Left lung (tissue), 4 donors: ENCODE measurements at regions not wholly inside any gene's neighbourhood (a gene's known extent, or its start where the extent isn't known, plus 50 kb on each side); places are given as distances from the start of the nearest gene placed in this dataset.

Source experiments
- ATAC-seq: fragments of 200-7000 bp; cut with Tn5 transposase; one replicate; pipeline ENCODE4 v1.9.1; 2020; ENCODE audit warnings: moderate library complexity
- DNase-seq, 4 donors: peaks; one replicate each; pipeline ENCODE4 v3.0.0-alpha.2; 2013 to 2020
- H3K27ac ChIP-seq, 2 donors: fragments of 200-600 bp; sonication (generic) in 1 of 2; one replicate each; pipeline versions ENCODE4 v1.5.0 to v1.8.0; 2020 to 2021
- H3K27me3 ChIP-seq, 2 donors: fragments of 200-600 bp; sonication (generic) in 1 of 2; one replicate each; pipeline versions ENCODE4 v1.5.0 to v1.8.0; 2020 to 2021
- H3K36me3 ChIP-seq, 2 donors: fragments of 200-600 bp; sonication (generic) in 1 of 2; one replicate each; pipeline versions ENCODE4 v1.5.0 to v1.8.0; 2020 to 2021
- H3K4me1 ChIP-seq, 2 donors: fragments of 200-600 bp; one replicate each; pipeline ENCODE4 v1.8.0; 2021
- H3K4me3 ChIP-seq, 2 donors: fragments of 200-600 bp; sonication (generic) in 1 of 2; one replicate each; pipeline versions ENCODE4 v1.5.0 to v1.8.0; 2020 to 2021; ENCODE audit warnings: mild to moderate bottlenecking in 1 of 2
- H3K9me3 ChIP-seq, 2 donors: fragments of 200-600 bp; sonication (generic) in 1 of 2; one replicate each; pipeline versions ENCODE4 v1.5.0 to v1.8.0; 2020 to 2021
- intact Hi-C, 2 donors: fragments of 100-400 bp; cut with DNase I; formaldehyde crosslinking; loops; one replicate each; pipeline versions ENCODE4 v1.11.2 to v1.14.2; 2022
- TF ChIP-seq, protein P1 (sequence below), 2 donors: fragments of 200-600 bp; sonication (generic) in 1 of 2; IDR thresholded peaks; one replicate each; pipeline versions ENCODE4 v1.5.0 to v1.8.0; 2021; ENCODE audit warnings: antibody characterized with exemption in 2 of 2
- donor health status: DM: no; HTN: yes; CAD: no.
- donor health status: DM: no; HTN: no; CAD: no.

DNA sequence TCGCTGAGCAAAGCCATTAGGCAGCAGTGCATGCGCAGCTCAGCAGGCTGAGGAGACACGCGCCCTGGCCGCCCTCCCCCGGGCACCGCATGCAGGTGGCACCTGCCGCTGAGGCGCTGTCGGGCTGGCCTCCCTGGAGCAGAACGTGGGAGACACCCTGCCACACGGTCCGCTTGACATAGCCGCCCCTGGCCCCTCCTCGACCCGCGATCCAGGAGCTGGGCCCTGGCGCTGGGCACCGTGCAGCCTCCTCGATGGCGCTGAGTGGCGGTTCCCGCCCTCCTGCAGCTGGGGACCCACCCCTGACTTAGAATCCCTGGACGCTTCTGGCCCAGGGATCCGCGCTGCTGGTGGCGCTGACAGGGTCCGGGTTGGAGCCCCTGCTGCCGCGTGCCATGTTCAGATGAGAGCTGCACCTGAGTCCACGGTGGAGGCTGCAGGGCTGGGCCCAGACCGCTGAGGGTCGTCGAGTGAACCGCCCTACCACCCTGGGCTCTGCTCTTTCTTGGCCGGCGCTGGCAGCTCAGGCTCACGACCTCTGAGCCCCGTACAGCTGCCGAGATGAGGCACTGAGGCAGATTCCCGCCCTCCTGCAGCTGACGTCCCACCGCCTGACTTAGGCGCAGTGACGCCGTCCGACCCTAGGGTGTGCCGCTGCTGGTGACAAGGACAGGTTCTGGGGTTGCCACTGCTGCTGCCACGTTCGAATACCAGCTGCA, 116.8 kb downstream of the OR13A1 start:
- H3K27me3 ChIP-seq = peaks cover 6 to 28% of the 10 kb centered on the region in 2 donors
- TF ChIP-seq, protein P1, sequence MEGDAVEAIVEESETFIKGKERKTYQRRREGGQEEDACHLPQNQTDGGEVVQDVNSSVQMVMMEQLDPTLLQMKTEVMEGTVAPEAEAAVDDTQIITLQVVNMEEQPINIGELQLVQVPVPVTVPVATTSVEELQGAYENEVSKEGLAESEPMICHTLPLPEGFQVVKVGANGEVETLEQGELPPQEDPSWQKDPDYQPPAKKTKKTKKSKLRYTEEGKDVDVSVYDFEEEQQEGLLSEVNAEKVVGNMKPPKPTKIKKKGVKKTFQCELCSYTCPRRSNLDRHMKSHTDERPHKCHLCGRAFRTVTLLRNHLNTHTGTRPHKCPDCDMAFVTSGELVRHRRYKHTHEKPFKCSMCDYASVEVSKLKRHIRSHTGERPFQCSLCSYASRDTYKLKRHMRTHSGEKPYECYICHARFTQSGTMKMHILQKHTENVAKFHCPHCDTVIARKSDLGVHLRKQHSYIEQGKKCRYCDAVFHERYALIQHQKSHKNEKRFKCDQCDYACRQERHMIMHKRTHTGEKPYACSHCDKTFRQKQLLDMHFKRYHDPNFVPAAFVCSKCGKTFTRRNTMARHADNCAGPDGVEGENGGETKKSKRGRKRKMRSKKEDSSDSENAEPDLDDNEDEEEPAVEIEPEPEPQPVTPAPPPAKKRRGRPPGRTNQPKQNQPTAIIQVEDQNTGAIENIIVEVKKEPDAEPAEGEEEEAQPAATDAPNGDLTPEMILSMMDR (IDR thresholded peaks at IDR 0.05) = no peak
- H3K4me3 ChIP-seq = no peak overlapping the region
- peak; percentile 13 for ATAC-seq
- peak in 1 of 4 donors; percentile 73 for DNase-seq
- no peaks in the 10 kb centered on the region for H3K9me3 ChIP-seq
- no peak overlapping the region for H3K27ac ChIP-seq
- intact Hi-C loops = no loop called here
- no peaks in the 10 kb centered on the region for H3K4me1 ChIP-seq
- no peaks in the 10 kb centered on the region for H3K36me3 ChIP-seq

- H3K27me3 ChIP-seq = peaks cover 6 to 28% of the 10 kb centered on the region in 2 donors
- H3K9me3 ChIP-seq = no peaks in the 10 kb centered on the region
- ATAC-seq = no peak
- H3K36me3 ChIP-seq = no peaks in the 10 kb centered on the region
- no peaks in the 10 kb centered on the region for H3K4me1 ChIP-seq
- H3K4me3 ChIP-seq = no peak overlapping the region
- intact Hi-C loops = no loop called here
- H3K27ac ChIP-seq = no peak overlapping the region
- TF ChIP-seq, protein P1 (IDR thresholded peaks at IDR 0.05) = no peak
- no peak for DNase-seq
Observed at GRCh38 chr10:45199205-45199740, 116.1 kb downstream of the OR13A1 start.

- intact Hi-C loops = no loop called here
- TF ChIP-seq, protein P1 (IDR thresholded peaks at IDR 0.05) = no peak
- Histone ChIP-seq H3K27ac (no peak overlapping the region), H3K9me3 (no peaks in the 10 kb centered on the region), H3K36me3 (no peaks in the 10 kb centered on the region), H3K27me3 (peaks cover 6 to 32% of the 10 kb centered on the region in 2 donors), H3K4me1 (no peaks in the 10 kb centered on the region), H3K4me3 (no peak overlapping the region)
- no peak for DNase-seq
- no peak for ATAC-seq
Observed at GRCh38 chr10:45201271-45201670, 114.1 kb downstream of the OR13A1 start.

- TF ChIP-seq, protein P1 (IDR thresholded peaks at IDR 0.05) = no peak
- intact Hi-C loops = no loop called here
Observed at GRCh38 chr10:45202242-45202641, 113.2 kb downstream of the OR13A1 start.

DNA sequence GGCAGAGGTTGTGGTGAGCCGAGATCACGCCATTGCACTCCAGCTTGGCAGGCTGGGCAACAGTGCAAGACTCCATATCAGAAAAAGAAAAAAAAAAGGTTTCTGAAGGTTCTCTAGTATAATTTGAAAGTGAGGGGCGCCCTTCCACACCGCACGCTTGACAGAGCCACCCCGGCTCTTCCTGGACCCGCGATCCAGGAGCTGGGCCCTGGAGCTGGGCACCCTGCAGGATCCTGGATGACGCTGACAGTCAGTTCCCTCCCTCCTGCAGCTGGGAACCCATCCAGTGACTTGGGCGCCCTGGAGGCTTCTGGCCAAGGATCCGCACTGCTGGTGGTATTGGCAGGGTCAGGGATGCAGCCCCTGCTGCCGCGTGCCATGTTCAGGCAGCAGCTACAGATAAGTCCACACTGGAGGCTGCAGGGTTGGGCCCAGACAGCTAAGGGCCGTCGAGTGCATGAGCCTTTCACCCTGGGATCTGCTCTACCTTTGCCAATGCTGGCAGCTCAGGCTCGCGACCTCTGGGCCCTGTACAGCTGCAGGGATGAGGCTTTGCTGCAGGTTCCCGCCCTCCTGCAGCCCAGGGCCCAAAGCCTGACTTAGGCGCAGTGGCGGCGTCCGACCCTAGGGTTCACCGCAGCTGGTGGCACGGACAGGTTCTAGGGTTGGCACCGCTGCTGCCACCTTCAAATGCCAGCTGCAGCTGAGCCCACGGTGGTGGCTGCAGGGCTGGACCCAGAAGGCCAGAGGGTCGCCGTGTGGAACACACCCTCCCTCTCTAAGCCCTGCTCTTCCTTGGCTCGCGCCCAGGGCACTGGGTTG, 110.2 kb downstream of the OR13A1 start:
- DNase-seq (peak in 1 of 4 donors; percentile 59), ATAC-seq (no peak)
- H3K36me3 ChIP-seq = no peaks in the 10 kb centered on the region
- no peaks in the 10 kb centered on the region for H3K4me1 ChIP-seq
- no peak overlapping the region for H3K4me3 ChIP-seq
- no peak overlapping the region for H3K27ac ChIP-seq
- H3K27me3 ChIP-seq = peaks cover 0 to 9% of the 10 kb centered on the region in 2 donors
- peaks cover 0 to 2% of the 10 kb centered on the region in 2 donors for H3K9me3 ChIP-seq
- intact Hi-C loops = no loop called here
- TF ChIP-seq, protein P1 (IDR thresholded peaks at IDR 0.05) = no peak

More at GRCh38 chr10:45202242-45202641, 113.2 kb downstream of the OR13A1 start:
- Histone ChIP-seq H3K9me3 (no peaks in the 10 kb centered on the region), H3K27ac (no peak overlapping the region), H3K27me3 (peaks cover 6 to 32% of the 10 kb centered on the region in 2 donors), H3K36me3 (no peaks in the 10 kb centered on the region), H3K4me1 (no peaks in the 10 kb centered on the region), H3K4me3 (no peak overlapping the region)
- no peak for ATAC-seq
- DNase-seq = no peak
